Smooth muscle cell (in vitro differentiated cells): ENCODE measurements at regions not wholly inside any gene's neighbourhood (a gene's known extent, or its start where the extent isn't known, plus 50 kb on each side); places are given as distances from the start of the nearest gene placed in this dataset.

Source experiments
- DNase-seq: peaks from one replicate; lab custom pipeline; 2025; ENCODE audit not compliant: unreplicated experiment; lab: John Stamatoyannopoulos, UW
- H2AFZ ChIP-seq: fragments of 200-600 bp; sonication (generic); 2 replicates; pipeline ENCODE4 v1.6.0; 2016; ENCODE audit warnings: antibody characterized with exemption, low read depth, mild to moderate bottlenecking
- H3F3A ChIP-seq: fragments of 200-600 bp; sonication (generic); 2 replicates; pipeline ENCODE4 v1.6.0; 2017; ENCODE audit warnings: antibody characterized with exemption, low read depth
- H3K27ac ChIP-seq: fragments of 200-600 bp; sonication (generic); 2 replicates; pipeline ENCODE4 v1.5.1; 2016; ENCODE audit warnings: low read depth, mild to moderate bottlenecking
- H3K27me3 ChIP-seq: fragments of 200-600 bp; sonication (generic); 2 replicates; pipeline ENCODE4 v1.6.1; 2016; ENCODE audit warnings: low read depth, mild to moderate bottlenecking
- H3K36me3 ChIP-seq: fragments of 200-600 bp; sonication (generic); 2 replicates; pipeline ENCODE4 v1.5.1; 2016; ENCODE audit warnings: low read depth
- H3K4me1 ChIP-seq: fragments of 200-600 bp; sonication (generic); 2 replicates; pipeline ENCODE4 v1.5.1; 2016; ENCODE audit warnings: low read depth
- H3K4me2 ChIP-seq: fragments of 200-600 bp; sonication (generic); 2 replicates; pipeline ENCODE4 v1.6.0; 2016; ENCODE audit warnings: mild to moderate bottlenecking
- H3K4me3 ChIP-seq: fragments of 200-600 bp; sonication (generic); 2 replicates; pipeline ENCODE4 v1.5.1; 2016; ENCODE audit warnings: mild to moderate bottlenecking
- H3K79me2 ChIP-seq: fragments of 200-600 bp; sonication (generic); 2 replicates; pipeline ENCODE4 v1.6.0; 2016; ENCODE audit warnings: low read depth, mild to moderate bottlenecking
- H3K9ac ChIP-seq: fragments of 200-600 bp; sonication (generic); 2 replicates; pipeline ENCODE4 v1.6.0; 2016; ENCODE audit warnings: low read depth
- H3K9me3 ChIP-seq: fragments of 200-600 bp; sonication (generic); replicated peaks from 2 replicates; pipeline ENCODE4 v1.5.1; 2016; ENCODE audit warnings: low read depth
- H4K20me1 ChIP-seq: fragments of 200-600 bp; sonication (generic); 2 replicates; pipeline ENCODE4 v1.6.0; 2016; ENCODE audit warnings: low read depth
- CTCF ChIP-seq: fragments of 200-600 bp; sonication (generic); IDR thresholded peaks from 2 replicates; pipeline ENCODE4 v1.5.1; 2017; ENCODE audit warnings: borderline replicate concordance, mild to moderate bottlenecking, antibody characterized with exemption; ENCODE audit not compliant: insufficient read depth, poor library complexity, severe bottlenecking
- WGBS: methylation state at CpG from one replicate; pipeline ENCODE4 v1.1.7; 2016; ENCODE audit warnings: low lambda C conversion rate; 5-methylcytosine and 5-hydroxymethylcytosine counted together

GRCh38 chr2:39897273-39897672 lies 118.2 kb upstream of the THUMPD2 start:
- H3K27ac ChIP-seq, result no peak overlapping the region
- no peaks in the 10 kb centered on the region for H3K4me1 ChIP-seq
- no peak for TF ChIP-seq CTCF
- no peaks in the 10 kb centered on the region for H4K20me1 ChIP-seq
- H3K4me2 ChIP-seq, result no peak overlapping the region
- H3K36me3 ChIP-seq, result no peaks in the 10 kb centered on the region
- H3K9ac ChIP-seq, result no peak overlapping the region
- H3F3A ChIP-seq, result no peaks in the 10 kb centered on the region
- no peaks in the 10 kb centered on the region for H3K27me3 ChIP-seq
- whole genome bisulfite sequencing, result 76% methylated on average over 5 of the region's 5 CpGs
- no peak overlapping the region for H2AFZ ChIP-seq
- no peak overlapping the region for H3K4me3 ChIP-seq
- no peaks in the 10 kb centered on the region for H3K9me3 ChIP-seq
- no peaks in the 10 kb centered on the region for H3K79me2 ChIP-seq
- DNase-seq, result no peak

- Histone ChIP-seq H3K9ac (no peak overlapping the region), H2AFZ (no peak overlapping the region), H3K9me3 (no peaks in the 10 kb centered on the region), H3K4me3 (no peak overlapping the region), H3K4me1 (no peaks in the 10 kb centered on the region), H4K20me1 (no peaks in the 10 kb centered on the region), H3F3A (no peaks in the 10 kb centered on the region), H3K27ac (no peak overlapping the region), H3K36me3 (no peaks in the 10 kb centered on the region), H3K79me2 (no peaks in the 10 kb centered on the region), H3K27me3 (no peaks in the 10 kb centered on the region), H3K4me2 (no peak overlapping the region)
- no peak for TF ChIP-seq CTCF
- 93% methylated on average over 8 of the region's 8 CpGs for WGBS
- no peak for DNase-seq
These were observed 115.0 kb upstream of the THUMPD2 start for GRCh38 chr2:39894082-39894481.

- no peak for DNase-seq
- Histone ChIP-seq H3K79me2 (no peaks in the 10 kb centered on the region), H2AFZ (no peak overlapping the region), H3K9me3 (no peaks in the 10 kb centered on the region), H3K9ac (no peak overlapping the region), H3K4me3 (no peak overlapping the region), H3K4me1 (no peaks in the 10 kb centered on the region), H3K27ac (no peak overlapping the region), H3K27me3 (no peaks in the 10 kb centered on the region), H3F3A (no peaks in the 10 kb centered on the region), H4K20me1 (no peaks in the 10 kb centered on the region), H3K36me3 (no peaks in the 10 kb centered on the region), H3K4me2 (no peak overlapping the region)
- TF ChIP-seq CTCF, result no peak
- WGBS, result 62% methylated on average over 4 of the region's 4 CpGs
These were observed 114.6 kb upstream of the THUMPD2 start for GRCh38 chr2:39893616-39894015.

GRCh38 chr2:39881948-39882347 lies 102.9 kb upstream of the THUMPD2 start:
- WGBS, result 89% methylated on average over 1 of the region's 1 CpG
- no peak for TF ChIP-seq CTCF
- no peak overlapping the region for H3K9ac ChIP-seq
- no peaks in the 10 kb centered on the region for H3K36me3 ChIP-seq
- H4K20me1 ChIP-seq, result no peaks in the 10 kb centered on the region
- no peak overlapping the region for H2AFZ ChIP-seq
- H3K4me1 ChIP-seq, result no peaks in the 10 kb centered on the region
- H3K4me3 ChIP-seq, result no peak overlapping the region
- no peaks in the 10 kb centered on the region for H3K79me2 ChIP-seq
- H3F3A ChIP-seq, result no peaks in the 10 kb centered on the region
- DNase-seq, result no peak
- no peak overlapping the region for H3K4me2 ChIP-seq
- H3K27ac ChIP-seq, result peak overlapping the region; percentile 27
- no peaks in the 10 kb centered on the region for H3K9me3 ChIP-seq
- no peaks in the 10 kb centered on the region for H3K27me3 ChIP-seq
